DMS53 treated with DMSO at 0.1 percent for 48 hours (cell line): ENCODE measurements at regions not wholly inside any gene's neighbourhood (a gene's known extent, or its start where the extent isn't known, plus 50 kb on each side); places are given as distances from the start of the nearest gene placed in this dataset.
"Not testable (repeated sequence)": the region's sequence is repeated elsewhere in the genome, so short reads cannot be mapped to it uniquely, and the experiment has no call there.

Source experiments
- DNase-seq: peaks from one replicate; lab custom pipeline; 2025; ENCODE audit not compliant: unreplicated experiment; lab: John Stamatoyannopoulos, UW

GRCh38 chr15:54850101-54850500 lies 346.6 kb downstream of the RSL24D1 start:
- no peak for DNase-seq

GRCh38 chr15:54843006-54843405 lies 353.7 kb downstream of the RSL24D1 start:
- no peak for DNase-seq

DNA sequence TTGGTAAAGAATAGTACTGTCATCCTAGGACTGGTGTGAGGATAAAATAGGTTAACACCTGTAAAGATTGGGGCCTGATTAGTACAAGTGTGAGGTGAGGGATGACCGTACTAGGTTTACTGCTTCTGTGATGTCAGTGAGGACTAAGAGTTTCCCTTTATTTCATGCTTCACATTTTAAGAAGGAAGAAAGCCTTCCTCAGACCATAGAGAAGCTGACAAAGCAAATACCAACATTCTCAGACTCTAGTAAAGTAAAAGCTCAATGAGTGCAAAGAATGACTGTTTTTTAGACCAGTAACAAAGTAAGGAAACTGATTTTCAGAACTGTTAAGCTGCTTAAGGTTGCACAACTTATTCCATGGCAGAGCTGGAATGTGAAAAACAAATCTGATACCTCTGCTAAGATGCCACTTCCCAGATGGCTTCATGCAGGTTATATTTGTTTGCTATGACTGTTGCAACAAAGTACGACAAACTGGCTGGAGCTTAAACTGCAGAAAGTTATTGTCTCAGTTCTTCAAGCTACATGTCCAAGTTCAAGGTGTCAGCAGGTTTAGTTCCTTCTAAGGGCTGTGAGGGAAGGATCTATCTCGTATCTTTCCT lies 354.9 kb downstream of the RSL24D1 start:
- no peak for DNase-seq

GRCh38 chr15:54840621-54841398 lies 355.9 kb downstream of the RSL24D1 start:
- no peak for DNase-seq

DNA sequence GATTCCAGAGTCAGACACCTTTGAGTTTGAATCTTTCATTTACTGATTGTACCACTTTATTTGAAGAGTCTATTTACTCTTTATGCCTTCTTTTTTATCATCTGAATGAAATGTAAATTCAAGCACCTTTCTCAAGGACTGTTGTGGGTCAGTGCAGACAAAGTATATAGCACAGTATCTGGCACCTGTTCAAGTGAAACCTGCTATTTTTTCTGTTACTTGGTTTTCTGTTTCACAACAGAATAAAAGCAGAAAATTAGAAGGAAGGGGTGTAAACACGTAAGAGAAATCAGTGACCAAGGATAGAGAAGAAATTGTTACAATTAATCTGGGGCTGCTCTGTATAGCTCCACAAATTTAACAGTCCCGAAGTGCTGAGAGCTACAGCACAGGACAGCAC lies 357.4 kb downstream of the RSL24D1 start:
- DNase-seq = peak; percentile 24

DNA sequence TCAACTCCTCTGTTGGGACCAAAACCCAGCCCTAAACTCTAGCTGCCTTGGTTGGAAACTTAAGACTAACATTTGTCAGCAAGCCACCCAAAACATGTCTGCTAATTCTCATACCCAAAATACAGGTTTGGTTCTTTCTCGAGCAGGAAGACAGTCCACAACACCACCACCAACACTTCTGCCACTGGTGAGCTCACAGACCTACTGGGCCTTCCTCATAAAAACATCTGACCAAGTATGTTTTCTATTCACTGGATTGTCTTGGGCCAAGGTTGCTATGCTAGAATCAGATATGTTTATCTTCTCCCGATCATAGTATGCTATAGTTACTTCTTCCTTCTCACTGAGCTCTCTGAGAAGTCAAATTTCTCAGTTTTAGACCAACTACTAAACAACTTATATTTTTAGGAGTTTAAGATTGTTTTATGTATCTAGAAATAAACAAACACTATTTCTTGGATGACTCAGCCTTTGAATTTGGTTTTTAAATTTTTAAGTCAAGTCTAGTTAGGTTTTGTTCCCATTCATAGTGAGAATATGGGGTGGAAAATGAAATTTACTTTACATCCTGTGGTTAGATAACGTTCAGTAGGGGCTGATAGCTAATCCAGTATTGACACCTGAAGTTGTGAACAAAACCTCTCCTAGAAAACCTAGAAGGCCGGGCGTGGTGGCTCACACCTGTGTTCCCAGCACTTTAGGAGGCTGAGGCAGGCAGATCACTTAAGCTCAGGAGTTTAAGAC lies 360.5 kb downstream of the RSL24D1 start:
- DNase-seq = no peak

GRCh38 chr15:54829821-54830220 lies 366.9 kb downstream of the RSL24D1 start:
- no peak for DNase-seq

DNA sequence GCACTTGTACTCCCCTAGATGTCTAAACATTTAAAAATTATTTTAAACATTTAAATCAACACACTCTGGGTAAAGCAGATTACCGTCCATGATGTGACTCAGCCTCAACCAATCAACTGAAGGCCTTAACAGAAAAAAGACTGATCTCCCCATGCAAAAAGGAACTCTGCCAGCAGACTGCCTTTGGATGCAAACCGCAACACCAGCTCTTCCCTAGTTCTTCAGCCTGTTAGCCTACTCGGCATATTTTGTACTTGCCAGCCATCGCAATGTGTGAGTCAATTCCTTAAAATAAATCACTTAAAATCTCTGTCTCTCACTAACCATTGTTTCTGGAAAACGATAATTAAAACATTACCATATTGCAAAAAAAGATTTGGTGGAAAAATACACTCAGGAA lies 375.9 kb downstream of the RSL24D1 start:
- DNase-seq = no peak

DNA sequence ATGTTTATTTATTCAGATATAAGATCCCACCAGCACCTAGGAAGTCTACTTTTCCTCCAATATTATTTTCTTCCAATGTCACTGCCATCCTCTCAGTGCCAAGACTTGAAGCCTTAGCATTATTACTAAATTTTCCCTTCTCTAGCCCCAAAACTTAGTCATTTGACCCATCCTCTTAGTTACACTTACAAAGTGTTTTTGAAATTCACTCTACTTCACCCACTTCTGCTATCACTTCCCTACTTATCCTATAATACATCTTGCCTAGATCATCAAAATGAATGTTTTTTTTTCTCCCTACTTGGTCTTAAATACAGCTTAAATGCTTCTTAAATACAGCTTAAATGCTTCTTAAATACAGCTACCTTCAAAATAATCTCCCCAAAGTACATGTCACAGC lies 376.6 kb downstream of the RSL24D1 start:
- no peak for DNase-seq

- DNase-seq = no peak
Observed at GRCh38 chr15:54816401-54816800, 380.3 kb downstream of the RSL24D1 start.

- no peak for DNase-seq
Observed at GRCh38 chr15:54815556-54815955, 381.2 kb downstream of the RSL24D1 start.

GRCh38 chr15:54812383-54812782 lies 384.4 kb downstream of the RSL24D1 start:
- peak; percentile 12 for DNase-seq

- no peak for DNase-seq
Observed at GRCh38 chr15:54810496-54810895, 386.2 kb downstream of the RSL24D1 start.

DNA sequence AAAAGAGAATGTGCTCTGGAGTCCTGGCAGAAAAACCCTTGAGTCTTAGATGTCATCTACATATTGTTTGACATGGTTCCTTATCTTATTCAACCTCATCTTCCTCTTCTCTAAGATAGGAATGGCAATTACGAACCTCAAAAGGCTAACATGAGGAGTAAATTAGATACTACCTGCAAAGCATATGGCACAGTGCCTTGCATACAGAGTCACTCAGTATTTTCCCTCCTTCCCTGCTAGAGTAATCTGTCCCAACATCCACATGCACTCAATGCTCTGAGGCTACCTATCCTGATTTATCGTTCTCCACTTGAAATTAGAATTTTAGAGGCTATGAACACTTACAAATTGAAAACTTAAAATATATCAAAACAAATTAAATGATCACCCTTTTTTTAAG lies 386.7 kb downstream of the RSL24D1 start:
- no peak for DNase-seq

DNA sequence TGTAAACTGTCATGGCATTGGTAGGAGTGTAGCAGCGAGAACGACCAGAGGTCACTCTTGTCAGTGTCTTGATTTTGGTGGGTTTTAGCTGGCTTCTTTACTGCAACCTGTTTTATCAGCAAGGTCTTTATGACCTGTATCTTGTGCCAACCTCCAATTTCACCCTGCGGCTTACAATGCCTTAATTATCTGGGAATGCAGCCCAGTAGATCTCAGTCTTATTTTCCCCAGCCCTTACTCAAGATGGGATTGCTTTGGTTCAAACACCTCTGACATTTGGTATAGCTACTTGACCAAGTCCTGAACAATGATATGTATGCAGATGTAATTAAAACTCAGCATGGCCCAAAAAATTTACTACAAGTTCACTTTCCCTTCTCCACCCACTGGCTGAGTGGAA lies 388.4 kb downstream of the RSL24D1 start:
- DNase-seq = no peak

DNA sequence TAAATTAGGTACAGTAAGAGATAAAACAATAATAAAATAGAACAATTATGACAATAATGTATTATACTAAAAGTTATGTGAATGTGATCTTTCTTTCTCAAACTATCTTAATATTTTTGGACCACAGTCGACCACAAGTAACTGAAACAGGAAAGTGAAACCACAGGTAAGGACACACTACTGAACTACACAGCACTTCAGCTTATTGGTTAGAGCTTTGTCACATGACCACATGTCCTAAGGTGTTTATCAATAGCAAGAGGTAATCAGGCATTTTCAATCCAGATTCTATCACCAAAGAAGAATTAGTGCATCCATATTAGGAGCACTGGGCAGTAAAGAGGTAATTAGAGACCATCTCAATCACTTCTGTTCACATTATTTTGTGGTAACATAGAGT lies 392.8 kb downstream of the RSL24D1 start:
- peak; percentile 37 for DNase-seq

- peak; percentile 77 for DNase-seq
Observed at GRCh38 chr15:54803134-54803808, 393.5 kb downstream of the RSL24D1 start.

- no peak for DNase-seq
Observed at GRCh38 chr15:54792526-54792925, 404.2 kb downstream of the RSL24D1 start.

DNA sequence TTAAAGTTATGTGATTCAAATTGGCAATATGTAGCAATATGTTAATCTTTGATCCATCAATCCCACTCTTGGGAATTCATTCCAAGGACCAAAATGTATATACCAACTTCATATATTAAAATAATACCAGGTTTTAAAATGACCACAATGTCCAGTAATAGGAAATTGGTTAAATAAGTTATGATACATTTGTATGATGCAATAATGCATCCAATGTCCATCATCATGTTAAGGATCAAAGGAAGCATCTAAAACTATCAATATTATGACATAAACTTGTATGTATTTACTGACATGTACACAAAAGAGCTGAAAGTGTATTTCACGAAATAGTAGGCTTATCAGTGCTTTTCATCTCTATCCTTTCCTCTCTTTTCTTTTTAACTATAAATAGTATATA lies 406.0 kb downstream of the RSL24D1 start:
- no peak for DNase-seq

- no peak for DNase-seq
Observed at GRCh38 chr15:54789376-54789775, 407.4 kb downstream of the RSL24D1 start.

DNA sequence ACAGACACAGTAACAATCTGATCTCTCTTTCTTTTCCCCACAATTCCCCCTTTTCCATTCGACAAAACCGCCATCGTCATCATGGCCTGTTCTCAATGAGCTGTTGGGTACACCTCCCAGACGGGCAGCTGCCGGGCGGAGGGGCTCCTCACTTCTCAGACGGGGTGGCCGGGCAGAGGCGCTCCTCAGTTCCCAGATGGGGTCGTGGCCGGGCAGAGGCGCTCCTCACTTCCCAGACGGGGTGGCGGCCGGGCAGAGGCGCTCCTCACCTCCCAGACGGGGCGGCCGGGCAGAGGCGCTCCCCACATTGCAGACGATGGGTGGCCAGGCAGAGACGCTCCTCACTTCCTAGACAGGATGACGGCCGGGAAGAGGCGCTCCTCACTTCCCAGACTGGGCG lies 415.5 kb downstream of the RSL24D1 start:
- not testable (repeated sequence) for DNase-seq

DNA sequence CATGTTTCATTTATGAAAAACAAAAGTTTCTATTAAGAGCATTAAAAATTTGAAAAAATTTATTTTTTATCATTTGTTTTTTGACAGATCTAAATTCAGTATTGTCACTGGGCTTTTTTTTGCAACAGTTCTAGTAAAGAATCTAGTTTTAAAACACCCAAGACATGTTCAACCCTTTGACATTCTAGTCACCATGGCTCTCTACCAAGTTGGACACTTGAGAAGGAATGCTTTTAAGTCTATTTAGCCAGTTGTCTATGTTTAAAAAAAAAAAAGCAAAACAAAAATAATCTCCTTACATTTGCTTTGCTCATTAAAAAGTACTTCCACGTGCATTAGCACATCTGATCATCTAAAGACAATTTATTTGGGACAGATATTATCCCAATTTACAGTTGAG lies 417.5 kb downstream of the RSL24D1 start:
- no peak for DNase-seq
